ENCODE measurements at regions not wholly inside any gene's neighbourhood (a gene's known extent, or its start where the extent isn't known, plus 50 kb on each side); places are given as distances from the start of the nearest gene placed in this dataset.

GRCh38 chr12:76256904-76257303 lies 91.3 kb downstream of the BBS10 start:
- CTCF ChIA-PET, result no interaction called here
- no peak for DNase-seq (ENCODE audit: extremely low spot score)
- TF ChIP-seq TARDBP (IDR thresholded peaks at IDR 0.05), result no peak
- no peak for TF ChIP-seq CTBP1 (IDR thresholded peaks at IDR 0.05; ENCODE audit: borderline replicate concordance)
- TF ChIP-seq ELF4 (IDR thresholded peaks at IDR 0.05), result no peak
- TF ChIP-seq HDGF (IDR thresholded peaks at IDR 0.05; ENCODE audit: borderline replicate concordance), result no peak
- no peak for TF ChIP-seq NFRKB (IDR thresholded peaks at IDR 0.05)
- TF ChIP-seq SP1 (IDR thresholded peaks at IDR 0.05), result no peak
- no peak for TF ChIP-seq FOXK2 (IDR thresholded peaks at IDR 0.05)
- no peak for TF ChIP-seq LEF1 (IDR thresholded peaks at IDR 0.05; ENCODE audit: borderline replicate concordance)
- no peak for TF ChIP-seq L3MBTL2 (conservative IDR thresholded peaks at IDR 0.05)
- no peak for TF ChIP-seq PKNOX1 (IDR thresholded peaks at IDR 0.05)
- no peak for TF ChIP-seq FOXM1 (IDR thresholded peaks at IDR 0.05; ENCODE audit: borderline replicate concordance)
- TF ChIP-seq ARNT (IDR thresholded peaks at IDR 0.05), result no peak
- no peak for TF ChIP-seq BHLHE40 (IDR thresholded peaks at IDR 0.05; ENCODE audit: borderline replicate concordance)
- TF ChIP-seq SUZ12 (IDR thresholded peaks at IDR 0.05), result no peak
- no peak for TF ChIP-seq FOXA1 (IDR thresholded peaks at IDR 0.05)
- no peak for TF ChIP-seq ZNF384 (IDR thresholded peaks at IDR 0.05)
- POLR2A ChIA-PET, result no interaction called here

- no peak for DNase-seq (ENCODE audit: extremely low spot score)
- no peak for TF ChIP-seq NFRKB (IDR thresholded peaks at IDR 0.05)
- TF ChIP-seq FOXK2 (IDR thresholded peaks at IDR 0.05), result no peak
- TF ChIP-seq L3MBTL2 (conservative IDR thresholded peaks at IDR 0.05), result no peak
- no peak for TF ChIP-seq SP1 (IDR thresholded peaks at IDR 0.05)
- no peak for TF ChIP-seq ZNF384 (IDR thresholded peaks at IDR 0.05)
- TF ChIP-seq PKNOX1 (IDR thresholded peaks at IDR 0.05), result no peak
- TF ChIP-seq HDGF (IDR thresholded peaks at IDR 0.05; ENCODE audit: borderline replicate concordance), result no peak
- no peak for TF ChIP-seq LEF1 (IDR thresholded peaks at IDR 0.05; ENCODE audit: borderline replicate concordance)
- no peak for TF ChIP-seq FOXA1 (IDR thresholded peaks at IDR 0.05)
- no peak for TF ChIP-seq FOXM1 (IDR thresholded peaks at IDR 0.05; ENCODE audit: borderline replicate concordance)
- TF ChIP-seq ARNT (IDR thresholded peaks at IDR 0.05), result no peak
- no peak for TF ChIP-seq CTBP1 (IDR thresholded peaks at IDR 0.05; ENCODE audit: borderline replicate concordance)
- no peak for TF ChIP-seq ELF4 (IDR thresholded peaks at IDR 0.05)
- TF ChIP-seq TARDBP (IDR thresholded peaks at IDR 0.05), result no peak
- no peak for TF ChIP-seq BHLHE40 (IDR thresholded peaks at IDR 0.05; ENCODE audit: borderline replicate concordance)
- no peak for TF ChIP-seq SUZ12 (IDR thresholded peaks at IDR 0.05)
- CTCF ChIA-PET, result no interaction called here
- POLR2A ChIA-PET, result no interaction called here
Observed at GRCh38 chr12:76256321-76256720, 91.9 kb downstream of the BBS10 start.

- ChIA-PET POLR2A (no interaction called here), CTCF (no interaction called here)
- TF ChIP-seq FOXM1 (IDR thresholded peaks at IDR 0.05; ENCODE audit: borderline replicate concordance) (no peak), SUZ12 (IDR thresholded peaks at IDR 0.05) (no peak), ARNT (IDR thresholded peaks at IDR 0.05) (no peak), L3MBTL2 (conservative IDR thresholded peaks at IDR 0.05) (no peak), BHLHE40 (IDR thresholded peaks at IDR 0.05; ENCODE audit: borderline replicate concordance) (no peak), NFRKB (IDR thresholded peaks at IDR 0.05) (no peak), CTBP1 (IDR thresholded peaks at IDR 0.05; ENCODE audit: borderline replicate concordance) (no peak), HDGF (IDR thresholded peaks at IDR 0.05; ENCODE audit: borderline replicate concordance) (no peak), SP1 (IDR thresholded peaks at IDR 0.05) (no peak), FOXA1 (IDR thresholded peaks at IDR 0.05) (no peak), PKNOX1 (IDR thresholded peaks at IDR 0.05) (no peak), LEF1 (IDR thresholded peaks at IDR 0.05; ENCODE audit: borderline replicate concordance) (no peak), FOXK2 (IDR thresholded peaks at IDR 0.05) (no peak), ZNF384 (IDR thresholded peaks at IDR 0.05) (no peak), TARDBP (IDR thresholded peaks at IDR 0.05) (no peak), ELF4 (IDR thresholded peaks at IDR 0.05) (no peak)
- no peak for DNase-seq (ENCODE audit: extremely low spot score)
Observed at GRCh38 chr12:76255692-76256091, 92.5 kb downstream of the BBS10 start.

GRCh38 chr12:76255281-76255680 lies 92.9 kb downstream of the BBS10 start:
- POLR2A ChIA-PET, result no interaction called here
- TF ChIP-seq HDGF (IDR thresholded peaks at IDR 0.05; ENCODE audit: borderline replicate concordance), result no peak
- no peak for DNase-seq (ENCODE audit: extremely low spot score)
- CTCF ChIA-PET, result no interaction called here

GRCh38 chr12:76252031-76252430 lies 96.2 kb downstream of the BBS10 start:
- POLR2A ChIA-PET, result no interaction called here
- CTCF ChIA-PET, result interaction anchor here (0.6 kb wide), 1 partner anchor 448 kb away, joined by 3 read pairs; no protein-coding TSS in a partner anchor

GRCh38 chr12:76250256-76250655 lies 98.0 kb downstream of the BBS10 start:
- no peak for TF ChIP-seq FOXM1 (IDR thresholded peaks at IDR 0.05; ENCODE audit: borderline replicate concordance)
- TF ChIP-seq TARDBP (IDR thresholded peaks at IDR 0.05), result no peak
- no peak for TF ChIP-seq ZNF384 (IDR thresholded peaks at IDR 0.05)
- POLR2A ChIA-PET, result no interaction called here
- CTCF ChIA-PET, result no interaction called here
- no peak for DNase-seq (ENCODE audit: extremely low spot score)

More at GRCh38 chr12:76252031-76252430, 96.2 kb downstream of the BBS10 start:
- TF ChIP-seq ARNT (IDR thresholded peaks at IDR 0.05) (no peak), NFRKB (IDR thresholded peaks at IDR 0.05) (no peak), TARDBP (IDR thresholded peaks at IDR 0.05) (no peak), FOXM1 (IDR thresholded peaks at IDR 0.05; ENCODE audit: borderline replicate concordance) (no peak), BHLHE40 (IDR thresholded peaks at IDR 0.05; ENCODE audit: borderline replicate concordance) (no peak), HDGF (IDR thresholded peaks at IDR 0.05; ENCODE audit: borderline replicate concordance) (no peak), ELF4 (IDR thresholded peaks at IDR 0.05) (no peak), LEF1 (IDR thresholded peaks at IDR 0.05; ENCODE audit: borderline replicate concordance) (no peak), FOXA1 (IDR thresholded peaks at IDR 0.05) (no peak), CTBP1 (IDR thresholded peaks at IDR 0.05; ENCODE audit: borderline replicate concordance) (no peak), ZNF384 (IDR thresholded peaks at IDR 0.05) (no peak), L3MBTL2 (conservative IDR thresholded peaks at IDR 0.05) (no peak), SP1 (IDR thresholded peaks at IDR 0.05) (no peak), FOXK2 (IDR thresholded peaks at IDR 0.05) (no peak)
- DNase-seq (ENCODE audit: extremely low spot score), result no peak
